Smooth muscle cell (in vitro differentiated cells): ENCODE measurements at regions not wholly inside any gene's neighbourhood (a gene's known extent, or its start where the extent isn't known, plus 50 kb on each side); places are given as distances from the start of the nearest gene placed in this dataset.
"Not testable (repeated sequence)": the region's sequence is repeated elsewhere in the genome, so short reads cannot be mapped to it uniquely, and the experiment has no call there.

Source experiments
- DNase-seq: peaks from one replicate; lab custom pipeline; 2025; ENCODE audit not compliant: unreplicated experiment; lab: John Stamatoyannopoulos, UW
- H2AFZ ChIP-seq: fragments of 200-600 bp; sonication (generic); 2 replicates; pipeline ENCODE4 v1.6.0; 2016; ENCODE audit warnings: antibody characterized with exemption, low read depth, mild to moderate bottlenecking
- H3F3A ChIP-seq: fragments of 200-600 bp; sonication (generic); 2 replicates; pipeline ENCODE4 v1.6.0; 2017; ENCODE audit warnings: antibody characterized with exemption, low read depth
- H3K27ac ChIP-seq: fragments of 200-600 bp; sonication (generic); 2 replicates; pipeline ENCODE4 v1.5.1; 2016; ENCODE audit warnings: low read depth, mild to moderate bottlenecking
- H3K27me3 ChIP-seq: fragments of 200-600 bp; sonication (generic); 2 replicates; pipeline ENCODE4 v1.6.1; 2016; ENCODE audit warnings: low read depth, mild to moderate bottlenecking
- H3K36me3 ChIP-seq: fragments of 200-600 bp; sonication (generic); 2 replicates; pipeline ENCODE4 v1.5.1; 2016; ENCODE audit warnings: low read depth
- H3K4me1 ChIP-seq: fragments of 200-600 bp; sonication (generic); 2 replicates; pipeline ENCODE4 v1.5.1; 2016; ENCODE audit warnings: low read depth
- H3K4me2 ChIP-seq: fragments of 200-600 bp; sonication (generic); 2 replicates; pipeline ENCODE4 v1.6.0; 2016; ENCODE audit warnings: mild to moderate bottlenecking
- H3K4me3 ChIP-seq: fragments of 200-600 bp; sonication (generic); 2 replicates; pipeline ENCODE4 v1.5.1; 2016; ENCODE audit warnings: mild to moderate bottlenecking
- H3K79me2 ChIP-seq: fragments of 200-600 bp; sonication (generic); 2 replicates; pipeline ENCODE4 v1.6.0; 2016; ENCODE audit warnings: low read depth, mild to moderate bottlenecking
- H3K9ac ChIP-seq: fragments of 200-600 bp; sonication (generic); 2 replicates; pipeline ENCODE4 v1.6.0; 2016; ENCODE audit warnings: low read depth
- H3K9me3 ChIP-seq: fragments of 200-600 bp; sonication (generic); replicated peaks from 2 replicates; pipeline ENCODE4 v1.5.1; 2016; ENCODE audit warnings: low read depth
- H4K20me1 ChIP-seq: fragments of 200-600 bp; sonication (generic); 2 replicates; pipeline ENCODE4 v1.6.0; 2016; ENCODE audit warnings: low read depth
- WGBS: methylation state at CpG from one replicate; pipeline ENCODE4 v1.1.7; 2016; ENCODE audit warnings: low lambda C conversion rate; 5-methylcytosine and 5-hydroxymethylcytosine counted together
- TF ChIP-seq, protein P1 (sequence below): fragments of 200-600 bp; sonication (generic); IDR thresholded peaks from 2 replicates; pipeline ENCODE4 v1.5.1; 2017; ENCODE audit warnings: borderline replicate concordance, mild to moderate bottlenecking, antibody characterized with exemption; ENCODE audit not compliant: insufficient read depth, poor library complexity, severe bottlenecking

DNA sequence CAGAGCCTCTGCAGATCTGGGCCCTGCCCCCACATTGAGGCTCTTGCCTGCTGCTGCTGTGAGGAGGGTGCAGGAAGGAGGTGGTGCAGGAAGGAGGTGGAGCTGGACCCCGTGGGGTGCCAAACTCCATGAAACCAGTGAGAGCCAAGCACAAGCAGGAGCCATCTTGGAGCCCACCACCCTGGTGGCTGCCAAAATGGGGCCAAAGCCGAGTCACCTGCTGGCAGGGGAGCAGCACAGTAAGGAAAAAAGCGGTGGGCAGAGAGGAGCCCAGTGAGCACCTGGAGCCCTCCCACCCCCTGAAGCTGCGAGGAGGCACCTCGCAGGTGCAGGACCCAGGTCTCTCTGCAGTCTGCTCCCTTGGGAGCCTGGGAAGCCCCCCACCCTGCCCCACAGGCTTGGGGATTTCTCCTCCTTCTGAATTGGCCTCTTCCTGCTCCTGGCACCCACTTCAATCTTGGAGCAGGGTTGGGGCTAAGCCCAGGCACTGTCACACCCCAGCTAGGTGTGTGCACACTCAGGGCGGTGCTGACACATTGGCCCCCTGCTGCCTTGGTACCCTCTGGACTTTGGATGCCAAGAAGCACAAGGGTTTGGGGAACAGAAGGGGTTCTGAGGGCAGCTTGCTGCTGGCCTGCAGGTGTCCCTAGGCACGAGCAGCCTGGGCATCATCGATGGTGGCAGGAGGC is 245.4 kb upstream of the LRRTM4 start:
- Histone ChIP-seq H3K9me3 (no peaks in the 10 kb centered on the region), H3K4me1 (no peaks in the 10 kb centered on the region), H3K9ac (no peak overlapping the region), H2AFZ (no peak overlapping the region), H4K20me1 (no peaks in the 10 kb centered on the region), H3K4me2 (no peak overlapping the region), H3F3A (no peaks in the 10 kb centered on the region), H3K4me3 (no peak overlapping the region), H3K36me3 (no peaks in the 10 kb centered on the region), H3K27ac (no peak overlapping the region), H3K27me3 (no peaks in the 10 kb centered on the region), H3K79me2 (no peaks in the 10 kb centered on the region)
- WGBS: 95% methylated on average over 8 of the region's 8 CpGs
- TF ChIP-seq, protein P1, sequence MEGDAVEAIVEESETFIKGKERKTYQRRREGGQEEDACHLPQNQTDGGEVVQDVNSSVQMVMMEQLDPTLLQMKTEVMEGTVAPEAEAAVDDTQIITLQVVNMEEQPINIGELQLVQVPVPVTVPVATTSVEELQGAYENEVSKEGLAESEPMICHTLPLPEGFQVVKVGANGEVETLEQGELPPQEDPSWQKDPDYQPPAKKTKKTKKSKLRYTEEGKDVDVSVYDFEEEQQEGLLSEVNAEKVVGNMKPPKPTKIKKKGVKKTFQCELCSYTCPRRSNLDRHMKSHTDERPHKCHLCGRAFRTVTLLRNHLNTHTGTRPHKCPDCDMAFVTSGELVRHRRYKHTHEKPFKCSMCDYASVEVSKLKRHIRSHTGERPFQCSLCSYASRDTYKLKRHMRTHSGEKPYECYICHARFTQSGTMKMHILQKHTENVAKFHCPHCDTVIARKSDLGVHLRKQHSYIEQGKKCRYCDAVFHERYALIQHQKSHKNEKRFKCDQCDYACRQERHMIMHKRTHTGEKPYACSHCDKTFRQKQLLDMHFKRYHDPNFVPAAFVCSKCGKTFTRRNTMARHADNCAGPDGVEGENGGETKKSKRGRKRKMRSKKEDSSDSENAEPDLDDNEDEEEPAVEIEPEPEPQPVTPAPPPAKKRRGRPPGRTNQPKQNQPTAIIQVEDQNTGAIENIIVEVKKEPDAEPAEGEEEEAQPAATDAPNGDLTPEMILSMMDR: no peak
- no peak for DNase-seq

DNA sequence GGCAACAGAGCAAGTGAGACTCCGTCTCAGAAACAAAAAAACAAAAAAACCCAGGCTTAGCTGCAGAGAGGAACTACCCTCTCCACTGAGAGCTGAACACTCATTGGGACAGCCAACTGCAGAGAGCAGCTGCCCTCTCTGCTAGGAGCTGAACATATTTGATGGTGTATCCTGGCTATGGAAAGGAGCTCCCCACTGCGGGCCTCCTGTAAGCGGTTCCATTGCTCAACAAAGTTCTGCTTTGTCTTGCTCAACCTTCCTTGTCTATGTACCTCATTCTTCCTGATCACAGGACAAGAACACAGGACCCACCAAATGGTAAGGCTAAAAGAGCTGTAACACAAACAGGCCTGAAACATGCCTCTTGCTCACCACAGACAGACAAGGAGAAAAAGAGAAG is 246.3 kb upstream of the LRRTM4 start:
- Histone ChIP-seq H3F3A (no peaks in the 10 kb centered on the region), H3K27ac (no peak overlapping the region), H3K36me3 (no peaks in the 10 kb centered on the region), H3K27me3 (no peaks in the 10 kb centered on the region), H4K20me1 (no peaks in the 10 kb centered on the region), H3K4me3 (no peak overlapping the region), H3K9me3 (no peaks in the 10 kb centered on the region), H2AFZ (no peak overlapping the region), H3K4me1 (no peaks in the 10 kb centered on the region), H3K9ac (no peak overlapping the region), H3K79me2 (no peaks in the 10 kb centered on the region), H3K4me2 (no peak overlapping the region)
- TF ChIP-seq, protein P1: no peak
- WGBS: 89% methylated on average over 3 of the region's 3 CpGs
- DNase-seq: no peak

DNA sequence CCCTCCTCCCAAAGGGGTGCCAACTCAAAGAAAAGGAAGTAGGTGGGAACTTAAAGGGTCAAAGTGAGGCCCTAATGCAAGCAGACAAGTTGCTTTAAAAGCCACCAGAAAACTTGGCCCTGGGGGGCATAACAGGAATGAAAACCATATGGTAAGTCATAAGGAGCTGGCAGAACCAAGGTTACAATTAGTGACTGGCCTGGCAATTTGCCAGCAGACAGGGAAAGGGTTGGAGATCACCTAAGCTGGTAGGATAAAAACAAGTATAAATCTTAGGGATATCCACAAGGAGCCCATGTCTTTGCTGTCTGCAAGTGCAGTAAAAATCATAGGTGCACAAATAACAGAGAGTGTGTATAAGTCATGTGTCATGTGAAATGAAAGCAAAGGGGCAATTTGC is 256.7 kb upstream of the LRRTM4 start:
- DNase-seq: no peak
- H3F3A ChIP-seq: no peaks in the 10 kb centered on the region
- H3K27ac ChIP-seq: no peak overlapping the region
- H3K4me2 ChIP-seq: no peak overlapping the region
- no peaks in the 10 kb centered on the region for H3K4me1 ChIP-seq
- H3K9me3 ChIP-seq: no peaks in the 10 kb centered on the region
- no peaks in the 10 kb centered on the region for H3K27me3 ChIP-seq
- no peaks in the 10 kb centered on the region for H3K36me3 ChIP-seq
- no peaks in the 10 kb centered on the region for H3K79me2 ChIP-seq
- TF ChIP-seq, protein P1: no peak
- no peaks in the 10 kb centered on the region for H4K20me1 ChIP-seq
- H2AFZ ChIP-seq: no peak overlapping the region
- H3K9ac ChIP-seq: no peak overlapping the region
- H3K4me3 ChIP-seq: no peak overlapping the region

DNA sequence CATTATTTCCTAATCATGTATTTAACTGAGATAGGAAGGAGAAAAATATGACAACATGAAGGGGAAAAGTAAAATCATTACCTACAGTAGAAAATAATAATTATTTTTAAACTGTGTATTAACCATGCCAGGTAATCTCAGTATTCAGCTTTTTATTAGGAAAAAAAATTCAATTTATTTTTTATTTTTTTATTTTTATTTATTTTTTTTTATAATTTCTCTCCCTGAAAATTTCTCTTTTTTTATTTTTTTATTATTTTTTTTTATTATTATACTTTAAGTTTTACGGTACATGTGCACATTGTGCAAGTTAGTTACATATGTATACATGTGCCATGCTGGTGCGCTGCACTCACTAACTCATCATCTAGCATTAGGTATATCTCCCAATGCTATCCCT is 271.3 kb upstream of the LRRTM4 start:
- 91% methylated on average over 2 of the region's 2 CpGs for WGBS
- not testable (repeated sequence) for H3K36me3 ChIP-seq, DNase-seq, H3K4me3 ChIP-seq, H3K9me3 ChIP-seq, H3K27me3 ChIP-seq, H3K4me1 ChIP-seq, H3F3A ChIP-seq, H4K20me1 ChIP-seq, H3K9ac ChIP-seq, H3K79me2 ChIP-seq, H3K4me2 ChIP-seq, H3K27ac ChIP-seq, H2AFZ ChIP-seq
